Body of pancreas (tissue), 4 donors: ENCODE measurements at regions not wholly inside any gene's neighbourhood (a gene's known extent, or its start where the extent isn't known, plus 50 kb on each side); places are given as distances from the start of the nearest gene placed in this dataset.
"Not testable (repeated sequence)": the region's sequence is repeated elsewhere in the genome, so short reads cannot be mapped to it uniquely, and the experiment has no call there.

Experiments used
- ATAC-seq: fragments of 150-250 bp; one replicate; pipeline ENCODE4 v1.9.1; 2016
- DNase-seq, 4 donors: peaks; one replicate each; pipeline ENCODE4 v3.0.0-alpha.2; 2019
- H3K27ac ChIP-seq, 4 donors: fragments of 200-600 bp; sonication (generic); 1 replicate in 3 of 4; 2 replicates in 1 of 4; pipeline versions ENCODE4 v1.5.1 to v1.6.1; 2016 to 2019; ENCODE audit warnings: mild to moderate bottlenecking in 1 of 4, mixed read lengths in 1 of 4, moderate library complexity in 1 of 4
- H3K27me3 ChIP-seq, 2 donors: fragments of 200-600 bp; sonication (generic); one replicate each; pipeline ENCODE4 v1.6.0; 2016; ENCODE audit warnings: mild to moderate bottlenecking in 1 of 2
- H3K36me3 ChIP-seq, 2 donors: fragments of 200-600 bp; sonication (generic); replicated peaks in 1 of 2; 2 replicates each; pipeline ENCODE4 v1.5.1; 2016; ENCODE audit warnings: low read depth in 2 of 2; ENCODE audit not compliant: insufficient read depth in 1 of 2
- H3K4me1 ChIP-seq: fragments of 200-600 bp; sonication (generic); one replicate; pipeline ENCODE4 v1.6.0; 2016
- H3K4me3 ChIP-seq, 2 donors: fragments of 200-600 bp; sonication (generic); 1 replicate in 1 of 2; 2 replicates in 1 of 2; pipeline ENCODE4 v1.5.1; 2016 to 2019
- H3K9me3 ChIP-seq, 3 donors: fragments of 200-600 bp; sonication (generic); 1 replicate in 2 of 3; 2 replicates in 1 of 3; pipeline ENCODE4 v1.5.1; 2016
- POLR2A ChIP-seq, 3 donors: fragments of 450-650 bp; IDR thresholded peaks; one replicate each; pipeline ENCODE4 v1.6.1; 2016; ENCODE audit warnings: antibody characterized with exemption in 3 of 3, mild to moderate bottlenecking in 2 of 3
- WGBS, 2 donors: methylation state at CpG; one replicate each; pipeline ENCODE4 v1.1.5; 2017; 5-methylcytosine and 5-hydroxymethylcytosine counted together
- intact Hi-C: fragments of 100-400 bp; cut with DNase I; formaldehyde crosslinking; loops from one replicate; pipeline ENCODE4 v1.15.1; 2023
- TF ChIP-seq, protein P1 (sequence below), 7 experiments: fragments of 450-650 bp in 4 of 7; fragments of 200-600 bp in 3 of 7; sonication (generic) in 3 of 7; IDR thresholded peaks; one replicate each; pipeline ENCODE4 v1.5.1; 2016 to 2019; ENCODE audit warnings: antibody characterized with exemption in 7 of 7

DNA sequence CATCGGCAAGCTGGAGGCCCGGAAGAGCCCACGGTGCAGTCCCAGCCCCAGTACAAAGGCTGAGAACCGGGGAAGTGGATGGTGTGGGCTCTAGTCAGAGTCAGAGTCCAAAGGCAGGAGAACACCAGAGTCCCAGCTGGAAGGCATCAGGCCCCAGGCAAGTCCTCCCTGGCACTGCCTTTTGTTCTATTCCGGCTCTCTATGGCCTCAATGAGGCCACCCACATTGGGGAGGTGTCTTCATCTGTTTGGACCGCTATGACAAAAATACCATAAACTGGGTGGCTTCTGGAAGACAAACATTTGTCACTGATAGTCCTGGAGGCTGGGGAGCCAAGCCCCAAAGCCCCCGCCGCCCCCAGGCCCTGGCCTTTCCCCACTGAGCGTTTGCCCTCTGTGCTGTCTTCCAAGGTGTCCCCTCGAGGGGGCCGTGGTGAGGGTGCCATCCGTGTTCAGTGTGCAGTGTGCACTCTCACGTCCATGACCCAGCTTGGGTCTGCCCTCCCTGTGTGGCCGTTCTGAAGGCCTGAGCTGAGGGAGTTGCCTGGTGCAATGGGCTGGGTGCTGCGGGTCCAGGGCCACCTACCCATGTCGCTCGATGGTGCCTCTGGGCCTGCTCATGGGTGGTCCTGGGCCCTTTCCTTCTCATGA lies 99.1 kb upstream of the PPP1R26 start:
- Histone ChIP-seq H3K9me3 (no peaks in the 10 kb centered on the region), H3K27me3 (no peaks in the 10 kb centered on the region), H3K4me1 (no peaks in the 10 kb centered on the region), H3K36me3 (no peaks in the 10 kb centered on the region), H3K27ac (no peak overlapping the region), H3K4me3 (no peak overlapping the region)
- TF ChIP-seq, protein P1, sequence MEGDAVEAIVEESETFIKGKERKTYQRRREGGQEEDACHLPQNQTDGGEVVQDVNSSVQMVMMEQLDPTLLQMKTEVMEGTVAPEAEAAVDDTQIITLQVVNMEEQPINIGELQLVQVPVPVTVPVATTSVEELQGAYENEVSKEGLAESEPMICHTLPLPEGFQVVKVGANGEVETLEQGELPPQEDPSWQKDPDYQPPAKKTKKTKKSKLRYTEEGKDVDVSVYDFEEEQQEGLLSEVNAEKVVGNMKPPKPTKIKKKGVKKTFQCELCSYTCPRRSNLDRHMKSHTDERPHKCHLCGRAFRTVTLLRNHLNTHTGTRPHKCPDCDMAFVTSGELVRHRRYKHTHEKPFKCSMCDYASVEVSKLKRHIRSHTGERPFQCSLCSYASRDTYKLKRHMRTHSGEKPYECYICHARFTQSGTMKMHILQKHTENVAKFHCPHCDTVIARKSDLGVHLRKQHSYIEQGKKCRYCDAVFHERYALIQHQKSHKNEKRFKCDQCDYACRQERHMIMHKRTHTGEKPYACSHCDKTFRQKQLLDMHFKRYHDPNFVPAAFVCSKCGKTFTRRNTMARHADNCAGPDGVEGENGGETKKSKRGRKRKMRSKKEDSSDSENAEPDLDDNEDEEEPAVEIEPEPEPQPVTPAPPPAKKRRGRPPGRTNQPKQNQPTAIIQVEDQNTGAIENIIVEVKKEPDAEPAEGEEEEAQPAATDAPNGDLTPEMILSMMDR (IDR thresholded peaks at IDR 0.05) = no peak
- TF ChIP-seq POLR2A (IDR thresholded peaks at IDR 0.05) = no peak
- DNase-seq (no peak), ATAC-seq (no peak)
- 83 to 94% methylated on average over 6 to 17 of the region's 17 CpGs for WGBS, 2 donors
- intact Hi-C loops = no loop called here

DNA sequence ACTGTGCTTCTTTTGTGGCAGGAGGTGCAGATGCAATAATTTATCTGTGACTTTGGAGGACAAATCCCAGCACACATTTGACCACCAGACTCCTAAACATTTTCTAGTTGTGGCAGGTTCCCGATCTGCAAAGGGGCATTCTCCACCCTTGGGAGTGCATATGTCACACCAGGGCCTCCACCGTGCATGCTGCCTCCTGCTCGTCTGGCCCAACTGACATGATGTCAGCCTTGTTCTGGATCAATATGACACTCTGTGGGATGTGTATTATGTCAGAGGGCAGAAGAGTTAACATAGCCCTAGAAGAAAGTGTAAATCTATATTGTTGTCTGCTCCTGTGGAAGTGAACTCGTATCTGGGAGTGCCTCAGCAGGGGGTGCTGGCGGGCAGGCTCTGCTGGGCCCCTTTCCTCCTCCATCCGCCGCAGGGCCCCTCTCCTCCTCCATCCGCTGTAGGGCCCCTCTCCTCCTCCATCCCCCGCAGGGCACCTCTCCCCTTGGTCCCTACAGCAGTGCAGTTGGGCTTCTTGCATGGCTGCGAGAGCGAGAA lies 97.7 kb upstream of the PPP1R26 start:
- DNase-seq (no peak), ATAC-seq (no peak)
- no peak for TF ChIP-seq POLR2A (IDR thresholded peaks at IDR 0.05)
- TF ChIP-seq, protein P1 (IDR thresholded peaks at IDR 0.05) = no peak
- WGBS, 2 donors = 53 to 67% methylated on average over 11 of the region's 11 CpGs
- Histone ChIP-seq H3K9me3 (no peaks in the 10 kb centered on the region), H3K4me3 (no peak overlapping the region), H3K27ac (no peak overlapping the region), H3K27me3 (no peaks in the 10 kb centered on the region), H3K4me1 (no peaks in the 10 kb centered on the region), H3K36me3 (no peaks in the 10 kb centered on the region)
- intact Hi-C loops = no loop called here

DNA sequence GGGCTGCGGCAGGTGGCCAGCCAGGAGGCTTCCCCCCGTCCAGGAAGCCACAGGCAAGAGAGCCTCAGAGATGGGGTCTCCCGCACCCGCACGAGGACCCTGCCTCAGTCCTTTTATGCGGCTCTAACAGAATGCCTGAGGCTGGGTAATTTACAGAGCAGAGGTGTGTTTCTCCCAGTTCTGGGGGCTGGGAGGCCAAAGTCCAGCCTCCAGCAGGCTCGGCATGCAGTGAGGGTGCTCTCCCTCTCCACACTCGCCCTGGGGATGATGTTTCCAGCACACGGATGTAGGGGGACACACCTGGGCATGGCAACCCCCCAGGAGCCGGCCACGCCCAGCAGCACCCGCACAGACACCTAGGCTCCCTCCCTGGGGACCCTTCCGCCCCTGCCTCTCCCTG lies 95.4 kb upstream of the PPP1R26 start:
- ATAC-seq = no peak
- intact Hi-C loops = no loop called here
- WGBS, 2 donors = 31 to 38% methylated on average over 5 to 13 of the region's 13 CpGs
- Histone ChIP-seq H3K9me3 (no peaks in the 10 kb centered on the region), H3K36me3 (no peaks in the 10 kb centered on the region), H3K4me1 (no peaks in the 10 kb centered on the region), H3K27ac (no peak overlapping the region), H3K4me3 (no peak overlapping the region), H3K27me3 (no peaks in the 10 kb centered on the region)
- TF ChIP-seq, protein P1 (IDR thresholded peaks at IDR 0.05) = no peak
- TF ChIP-seq POLR2A (IDR thresholded peaks at IDR 0.05) = no peak
- no peak for DNase-seq

DNA sequence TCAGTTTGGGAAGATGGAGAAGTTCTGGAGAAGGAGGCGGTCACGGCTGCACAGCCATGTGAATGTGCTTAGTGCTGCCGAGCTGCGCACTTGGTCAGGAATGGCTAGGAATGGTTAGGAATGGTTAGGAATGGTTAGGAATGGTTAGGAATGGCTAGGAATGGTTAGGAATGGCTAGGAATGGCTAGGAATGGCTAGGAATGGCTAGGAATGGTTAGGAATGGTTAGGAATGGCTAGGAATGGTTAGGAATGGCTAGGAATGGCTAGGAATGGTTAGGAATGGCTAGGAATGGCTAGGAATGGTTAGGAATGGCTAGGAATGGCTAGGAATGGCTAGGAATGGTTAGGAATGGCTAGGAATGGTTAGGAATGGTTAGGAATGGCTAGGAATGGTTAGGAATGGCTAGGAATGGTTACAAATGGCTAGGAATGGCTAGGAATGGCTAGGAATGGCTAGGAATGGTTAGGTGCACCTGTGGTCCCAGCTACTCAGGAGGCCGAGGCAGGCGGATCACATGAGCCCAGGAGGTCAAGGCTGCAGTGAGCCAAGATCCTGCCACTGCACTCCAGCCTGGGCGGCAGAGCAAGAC lies 94.7 kb upstream of the PPP1R26 start:
- DNase-seq, H3K4me3 ChIP-seq, H3K36me3 ChIP-seq, intact Hi-C loops, H3K9me3 ChIP-seq, H3K27me3 ChIP-seq, H3K4me1 ChIP-seq, H3K27ac ChIP-seq, ATAC-seq: not testable (repeated sequence)
- 61 to 75% methylated on average over 7 of the region's 7 CpGs for WGBS, 2 donors

DNA sequence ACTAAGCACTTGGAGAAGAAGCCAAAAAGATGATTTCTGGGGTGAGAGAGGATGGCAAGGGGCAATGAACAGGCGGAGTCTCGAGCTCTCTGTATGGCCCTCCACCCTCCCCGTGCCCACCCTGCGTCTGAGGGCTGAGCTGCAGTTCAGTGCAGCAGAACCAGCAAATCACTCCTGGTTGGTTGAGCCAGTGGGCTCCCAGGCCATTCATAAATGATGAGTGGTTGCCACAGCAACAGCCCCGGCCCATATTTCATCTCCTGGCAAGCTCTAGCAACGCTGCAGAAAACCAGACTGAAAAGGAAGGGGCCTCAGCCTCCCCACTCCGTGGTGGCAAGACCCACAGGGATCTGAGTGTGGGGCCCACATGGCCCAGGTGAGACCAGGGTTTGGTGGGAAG lies 93.8 kb upstream of the PPP1R26 start:
- WGBS, 2 donors = 55 to 67% methylated on average over 7 of the region's 7 CpGs
- Histone ChIP-seq H3K4me3 (no peak overlapping the region), H3K27ac (no peak overlapping the region), H3K9me3 (no peaks in the 10 kb centered on the region), H3K36me3 (no peaks in the 10 kb centered on the region), H3K27me3 (no peaks in the 10 kb centered on the region), H3K4me1 (no peaks in the 10 kb centered on the region)
- intact Hi-C loops = no loop called here
- TF ChIP-seq POLR2A (IDR thresholded peaks at IDR 0.05) = no peak
- TF ChIP-seq, protein P1 (IDR thresholded peaks at IDR 0.05) = no peak
- no peak for DNase-seq
- ATAC-seq = no peak
